NCI-H345 (cell line): ENCODE measurements at regions not wholly inside any gene's neighbourhood (a gene's known extent, or its start where the extent isn't known, plus 50 kb on each side); places are given as distances from the start of the nearest gene placed in this dataset.
"Not testable (repeated sequence)": the region's sequence is repeated elsewhere in the genome, so short reads cannot be mapped to it uniquely, and the experiment has no call there.

ENCODE experiments used
- DNase-seq: peaks from one replicate; lab custom pipeline; 2025; lab: John Stamatoyannopoulos, UW

- DNase-seq = no peak
Measured at GRCh38 chr1:233790121-233790520, 114.4 kb upstream of the SLC35F3 start.

GRCh38 chr1:233790662-233791371 lies 113.7 kb upstream of the SLC35F3 start:
- DNase-seq = peak; percentile 66

GRCh38 chr1:233791372-233791703 lies 113.1 kb upstream of the SLC35F3 start:
- DNase-seq = no peak

GRCh38 chr1:233791721-233792120 lies 112.8 kb upstream of the SLC35F3 start:
- DNase-seq = no peak

- DNase-seq = no peak
Measured at GRCh38 chr1:233794863-233795262, 109.6 kb upstream of the SLC35F3 start.

- no peak for DNase-seq
Measured at GRCh38 chr1:233796146-233796783, 108.2 kb upstream of the SLC35F3 start.

GRCh38 chr1:233802611-233803010 lies 101.9 kb upstream of the SLC35F3 start:
- no peak for DNase-seq

GRCh38 chr1:233805786-233806185 lies 98.7 kb upstream of the SLC35F3 start:
- DNase-seq = no peak

- no peak for DNase-seq
Measured at GRCh38 chr1:233815357-233815756, 89.1 kb upstream of the SLC35F3 start.

GRCh38 chr1:233815865-233816264 lies 88.6 kb upstream of the SLC35F3 start:
- DNase-seq = no peak

- no peak for DNase-seq
Measured at GRCh38 chr1:233816348-233816747, 88.1 kb upstream of the SLC35F3 start.

- no peak for DNase-seq
Measured at GRCh38 chr1:233819042-233819441, 85.4 kb upstream of the SLC35F3 start.

GRCh38 chr1:233824179-233824578 lies 80.3 kb upstream of the SLC35F3 start:
- not testable (repeated sequence) for DNase-seq

GRCh38 chr1:233827937-233828336 lies 76.5 kb upstream of the SLC35F3 start:
- DNase-seq = not testable (repeated sequence)

GRCh38 chr1:233828480-233828879 lies 76.0 kb upstream of the SLC35F3 start:
- DNase-seq = no peak

- DNase-seq = no peak
Measured at GRCh38 chr1:233834609-233835008, 69.9 kb upstream of the SLC35F3 start.

GRCh38 chr1:233838207-233838606 lies 66.3 kb upstream of the SLC35F3 start:
- not testable (repeated sequence) for DNase-seq

GRCh38 chr1:233843525-233844204 lies 60.8 kb upstream of the SLC35F3 start:
- DNase-seq = no peak

- DNase-seq = no peak
Measured at GRCh38 chr1:233844275-233844674, 60.2 kb upstream of the SLC35F3 start.

- no peak for DNase-seq
Measured at GRCh38 chr1:233844692-233845091, 59.8 kb upstream of the SLC35F3 start.
